PFSK-1 (cell line): ENCODE measurements at regions not wholly inside any gene's neighbourhood (a gene's known extent, or its start where the extent isn't known, plus 50 kb on each side); places are given as distances from the start of the nearest gene placed in this dataset.

ENCODE experiments used
- FOXP2 ChIP-seq: optimal IDR thresholded peaks from 2 replicates; pipeline ENCODE3; 2011; ENCODE audit warnings: borderline replicate concordance, control low read depth, inconsistent platforms; ENCODE audit not compliant: insufficient read depth; ENCODE audit errors: extremely low read length, extremely low read depth
- POLR2AphosphoS5 ChIP-seq: IDR thresholded peaks from 2 replicates; pipeline ENCODE4 v1.6.1; 2012; ENCODE audit warnings: low read depth, mild to moderate bottlenecking, control low read depth, low read length, moderate library complexity
- REST ChIP-seq, 2 experiments: IDR thresholded peaks; 2 replicates each; pipeline versions ENCODE4 v1.6.1 to v1.8.0; 2011 to 2012; ENCODE audit warnings: low read depth in 2 of 2, low read length in 2 of 2, control low read depth in 1 of 2, inconsistent platforms in 1 of 2, mild to moderate bottlenecking in 1 of 2, moderate library complexity in 1 of 2; ENCODE audit not compliant: insufficient read depth in 1 of 2
- SIN3A ChIP-seq: IDR thresholded peaks from 2 replicates; pipeline ENCODE4 v1.6.1; 2012; ENCODE audit warnings: mild to moderate bottlenecking, low read length, moderate library complexity, borderline replicate concordance; ENCODE audit not compliant: insufficient read depth
- TAF1 ChIP-seq: IDR thresholded peaks from 2 replicates; pipeline ENCODE4 v1.6.1; 2012; ENCODE audit warnings: low read length, control low read depth, borderline replicate concordance; ENCODE audit not compliant: insufficient read depth

DNA sequence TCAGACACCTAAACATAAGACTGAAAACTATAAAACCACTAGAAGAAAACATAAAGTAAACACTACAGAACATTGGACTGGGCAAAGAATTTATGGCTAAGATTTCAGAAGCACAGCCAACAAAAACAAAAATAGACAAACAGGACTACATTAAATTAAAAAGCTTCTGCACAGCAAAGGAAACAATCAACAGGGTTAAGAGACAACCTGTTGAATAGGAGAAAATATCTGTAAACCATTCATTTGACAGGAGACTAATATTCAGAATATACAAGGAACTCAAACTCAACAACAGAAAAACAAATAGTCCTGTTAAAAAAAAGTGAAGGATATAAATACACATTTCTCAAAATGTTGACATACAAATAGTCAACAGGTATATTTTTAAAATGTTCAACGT lies 106.7 kb upstream of the FANCL start:
- TF ChIP-seq TAF1 (no peak), REST (IDR thresholded peaks at IDR 0.05; ENCODE audit: insufficient read depth in 1 of 2, low read depth in 2 of 2, low read length in 2 of 2) (no peak), FOXP2 (no peak), POLR2AphosphoS5 (no peak)

DNA sequence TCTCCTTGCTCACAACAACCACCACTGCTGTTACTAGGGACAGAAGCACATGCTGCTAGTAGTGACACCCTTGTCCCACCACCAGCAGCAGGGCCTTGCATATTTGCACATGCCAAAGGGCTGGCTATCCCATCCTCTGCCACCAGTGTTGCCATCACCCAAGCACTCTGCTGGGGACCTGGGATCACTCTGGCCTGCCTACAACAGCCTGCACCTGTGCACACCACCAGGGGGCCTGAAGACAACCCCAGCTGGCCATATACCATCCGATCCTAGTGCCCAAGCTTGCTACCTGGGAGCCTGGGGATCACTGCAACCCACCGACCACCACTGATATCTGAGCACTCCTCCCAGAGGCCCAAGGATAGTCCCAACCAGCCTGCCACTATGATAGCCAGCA lies 99.9 kb upstream of the FANCL start:
- TF ChIP-seq FOXP2 (no peak), TAF1 (no peak), POLR2AphosphoS5 (no peak), SIN3A (no peak), REST (IDR thresholded peaks at IDR 0.05; ENCODE audit: insufficient read depth in 1 of 2, low read depth in 2 of 2, low read length in 2 of 2) (no peak)

- TF ChIP-seq REST (IDR thresholded peaks at IDR 0.05; ENCODE audit: insufficient read depth in 1 of 2, low read depth in 2 of 2, low read length in 2 of 2) (no peak), FOXP2 (no peak), SIN3A (no peak), POLR2AphosphoS5 (no peak), TAF1 (no peak)
These were observed 98.6 kb upstream of the FANCL start for GRCh38 chr2:58339548-58340243.

- no peak for TF ChIP-seq POLR2AphosphoS5
- TF ChIP-seq REST (IDR thresholded peaks at IDR 0.05; ENCODE audit: insufficient read depth in 1 of 2, low read depth in 2 of 2, low read length in 2 of 2) = no peak
These were observed 95.3 kb upstream of the FANCL start for GRCh38 chr2:58336416-58336815.

GRCh38 chr2:58334414-58334813 lies 93.3 kb upstream of the FANCL start:
- TF ChIP-seq REST (IDR thresholded peaks at IDR 0.05; ENCODE audit: insufficient read depth in 1 of 2, low read depth in 2 of 2, low read length in 2 of 2) (no peak), FOXP2 (no peak), POLR2AphosphoS5 (no peak), TAF1 (no peak), SIN3A (no peak)
